Mesodermal cell (in vitro differentiated cells): ENCODE measurements at regions not wholly inside any gene's neighbourhood (a gene's known extent, or its start where the extent isn't known, plus 50 kb on each side); places are given as distances from the start of the nearest gene placed in this dataset.
A peak's percentile ranks its signal among the peaks of the same experiment; 100 is the strongest.

Source experiments
- H3K27ac ChIP-seq: 2 replicates; pipeline ENCODE4 v1.7.0; 2013; ENCODE audit warnings: mild to moderate bottlenecking, low read depth, low read length, moderate library complexity; ENCODE audit not compliant: severe bottlenecking
- H3K36me3 ChIP-seq: 2 replicates; pipeline ENCODE4 v1.7.1; 2013; ENCODE audit warnings: mild to moderate bottlenecking, low read length, moderate library complexity; ENCODE audit not compliant: control insufficient read depth, insufficient read depth
- H3K4me1 ChIP-seq: one replicate; pipeline ENCODE4 v1.7.1; 2013; ENCODE audit warnings: mild to moderate bottlenecking, low read length; ENCODE audit not compliant: insufficient read depth, control insufficient read depth, poor library complexity, severe bottlenecking
- H3K4me3 ChIP-seq: 2 replicates; pipeline ENCODE4 v1.7.0; 2013; ENCODE audit warnings: low read length, control low read depth, mild to moderate bottlenecking; ENCODE audit not compliant: insufficient read depth, poor library complexity, severe bottlenecking; ENCODE audit errors: extremely low read depth
- H3K9me3 ChIP-seq: 2 replicates; pipeline ENCODE4 v1.7.1; 2013; ENCODE audit warnings: mild to moderate bottlenecking, low read length, moderate library complexity; ENCODE audit not compliant: control insufficient read depth
- WGBS, 2 experiments: methylation state at CpG; one replicate each; pipeline ENCODE4 v1.1.5; 2013; ENCODE audit warnings: missing lambda C conversion rate in 2 of 2; ENCODE audit not compliant: insufficient coverage in 2 of 2; 5-methylcytosine and 5-hydroxymethylcytosine counted together

DNA sequence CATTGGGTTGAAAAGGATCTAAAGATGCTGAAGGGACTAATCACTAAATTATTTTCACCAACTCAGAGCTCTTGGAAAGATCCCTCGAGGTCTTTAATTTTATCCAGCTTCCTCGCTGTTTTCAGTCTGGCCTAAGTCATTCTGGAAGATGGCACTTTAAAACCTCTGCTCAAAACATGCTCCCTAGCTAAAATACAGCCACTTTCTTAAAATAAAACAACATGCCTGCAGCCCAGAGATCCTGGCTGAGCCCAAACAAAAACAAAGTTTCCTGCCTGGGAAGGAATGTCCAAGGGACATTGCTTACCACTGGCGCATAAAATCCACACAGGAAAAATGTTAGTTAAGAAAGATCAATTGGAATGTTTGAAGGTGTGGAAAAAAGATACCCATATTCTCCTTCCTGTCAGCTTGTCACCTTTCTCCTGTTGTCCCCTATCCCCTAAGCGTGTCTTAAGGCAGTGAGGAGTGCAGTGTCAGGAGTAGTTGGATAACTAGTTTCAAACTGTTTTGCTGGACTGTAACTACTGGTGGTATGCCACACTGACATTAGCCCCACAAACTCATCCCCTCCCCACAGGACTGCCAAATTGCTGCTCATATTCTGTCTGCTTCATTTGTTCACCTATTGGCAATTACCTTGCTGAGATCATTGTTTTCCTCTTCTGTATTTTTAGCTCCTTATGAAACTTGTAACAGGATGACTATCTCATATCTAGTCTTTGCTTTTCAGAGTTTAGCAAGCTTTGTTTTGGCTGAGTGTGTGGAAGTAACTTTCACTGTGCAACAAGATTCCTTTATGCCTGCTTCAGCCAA, 108.3 kb upstream of the SESN3 start:
- H3K27ac ChIP-seq, result peak overlapping the region; percentile 72

DNA sequence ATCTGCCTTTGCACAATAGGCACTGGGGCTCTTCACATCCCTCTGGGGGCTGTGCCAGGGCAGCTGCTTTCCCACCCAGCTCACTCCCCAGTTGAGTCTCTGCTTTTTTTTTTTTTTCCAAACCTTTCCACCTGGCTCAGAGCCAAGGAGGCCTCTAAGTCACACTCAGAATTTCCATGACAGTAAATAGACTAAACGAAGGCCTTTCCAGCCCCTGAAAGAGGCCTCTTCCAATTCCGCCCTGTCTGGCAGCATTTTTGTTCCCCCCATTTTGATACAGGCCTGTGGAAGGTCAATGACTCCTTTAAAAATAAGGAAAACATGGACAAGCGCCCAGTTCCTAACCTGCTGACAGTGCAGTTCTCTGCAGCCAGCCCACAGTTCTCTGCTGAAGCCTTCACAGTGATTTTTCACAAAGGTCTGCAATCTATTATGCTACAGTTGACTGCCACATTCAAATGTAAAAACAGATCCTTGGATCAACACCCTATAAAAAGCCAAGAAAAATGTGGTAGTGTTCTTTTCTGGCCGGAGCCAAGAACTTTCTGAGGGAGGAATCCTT, 107.5 kb upstream of the SESN3 start:
- Histone ChIP-seq H3K27ac (peak overlapping the region; percentile 72), H3K4me1 (peaks cover 31% of the 10 kb centered on the region), H3K36me3 (no peaks in the 10 kb centered on the region), H3K4me3 (no peak overlapping the region), H3K9me3 (no peaks in the 10 kb centered on the region)
- 61 to 73% methylated on average over 2 to 4 of the region's 4 CpGs for WGBS, 2 experiments

More for the DNA sequence above, 108.3 kb upstream of the SESN3 start:
- Histone ChIP-seq H3K4me3 (no peak overlapping the region), H3K9me3 (no peaks in the 10 kb centered on the region), H3K36me3 (no peaks in the 10 kb centered on the region), H3K4me1 (peaks cover 31% of the 10 kb centered on the region)
- WGBS, 2 experiments, result 46 to 59% methylated on average over 3 of the region's 4 CpGs

DNA sequence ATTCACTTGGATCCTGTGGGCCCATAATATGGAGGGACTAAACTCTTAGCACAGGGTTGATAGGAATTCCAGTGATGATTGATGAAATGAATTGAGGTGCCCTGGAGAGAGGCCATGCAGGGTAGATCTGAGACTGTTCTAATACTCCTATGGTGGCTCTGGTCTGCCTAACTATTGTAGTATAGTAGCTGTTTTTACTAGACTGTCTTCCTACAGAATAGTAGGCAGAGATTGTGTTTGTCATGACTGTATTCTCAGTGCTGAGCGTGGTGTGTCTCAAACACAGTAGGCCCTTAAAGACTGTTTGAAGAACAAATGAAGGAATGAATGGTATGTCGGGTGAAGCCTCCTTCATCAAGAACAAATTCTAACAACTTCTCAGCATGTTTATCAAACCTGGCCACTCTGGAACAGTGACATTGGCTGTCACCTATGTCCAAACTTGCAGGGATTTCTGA, 107.0 kb upstream of the SESN3 start:
- no peaks in the 10 kb centered on the region for H3K9me3 ChIP-seq
- H3K4me3 ChIP-seq, result no peak overlapping the region
- peaks cover 31% of the 10 kb centered on the region for H3K4me1 ChIP-seq
- peak overlapping the region; percentile 73 for H3K27ac ChIP-seq
- no peaks in the 10 kb centered on the region for H3K36me3 ChIP-seq
- WGBS, 2 experiments, result 86% methylated on average over 1 of the region's 2 CpGs; no CpG with 5 or more reads in 1 of the 2 experiments

DNA sequence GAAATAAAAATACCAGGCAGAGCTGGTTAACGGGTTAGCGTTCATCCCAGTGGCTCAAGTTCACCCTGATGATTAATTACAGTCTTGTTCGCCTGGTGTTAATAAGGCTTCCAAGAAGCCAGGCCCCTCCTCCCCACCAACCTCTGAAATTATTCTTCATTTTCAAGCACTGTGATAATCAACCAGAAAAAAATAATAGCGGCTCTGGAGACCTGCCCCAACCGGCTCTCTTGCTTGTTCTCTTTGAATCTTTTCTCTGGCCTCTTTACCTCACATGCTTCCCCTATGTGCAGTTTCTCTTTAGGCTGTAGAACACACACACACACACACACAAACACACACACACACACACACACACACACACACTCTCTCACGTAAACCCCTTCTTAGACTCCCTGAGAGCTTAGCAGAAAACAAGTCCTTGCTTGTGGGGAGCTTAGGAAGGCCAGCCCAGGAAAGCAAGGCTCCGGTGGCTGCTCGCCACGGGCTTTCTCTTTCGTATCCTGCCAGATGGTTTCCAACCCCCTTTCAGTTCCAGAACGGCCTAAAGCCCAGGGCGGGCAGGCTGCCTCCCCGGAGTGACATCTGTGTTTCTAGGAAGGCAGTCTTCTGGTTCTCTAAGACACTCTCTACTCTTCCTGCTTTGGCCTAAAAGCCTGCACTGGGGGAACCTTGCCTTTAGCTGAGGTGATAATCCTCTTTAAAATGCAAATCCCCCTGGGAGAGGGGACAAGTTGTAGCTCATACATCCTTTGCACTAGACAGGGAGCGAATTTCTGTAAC, 106.4 kb upstream of the SESN3 start:
- H3K4me3 ChIP-seq, result no peak overlapping the region

DNA sequence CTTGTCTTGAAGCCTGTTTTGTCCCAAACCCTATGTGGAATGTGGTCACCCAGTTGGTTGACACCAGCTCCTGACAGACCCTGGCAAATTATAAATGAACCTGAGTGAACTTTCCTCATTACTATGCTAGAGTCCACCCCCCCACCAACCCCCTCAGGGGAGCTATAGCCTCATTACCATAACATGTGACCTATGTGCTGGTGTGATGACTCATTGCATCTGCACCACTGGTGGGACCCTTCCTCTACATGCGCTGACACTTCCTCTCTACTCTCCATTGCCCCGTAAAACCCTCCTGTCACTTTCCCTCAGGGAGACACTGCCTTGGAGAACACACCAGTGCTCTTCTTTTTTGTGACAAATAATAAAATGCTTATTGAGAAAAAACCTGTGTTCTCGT, 105.0 kb upstream of the SESN3 start:
- no peaks in the 10 kb centered on the region for H3K36me3 ChIP-seq
- H3K27ac ChIP-seq, result no peak overlapping the region
- no peak overlapping the region for H3K4me3 ChIP-seq
- no peaks in the 10 kb centered on the region for H3K9me3 ChIP-seq
- peaks cover 26% of the 10 kb centered on the region for H3K4me1 ChIP-seq
- WGBS, 2 experiments, result 50% methylated on average over 1 of the region's 3 CpGs; no CpG with 5 or more reads in 1 of the 2 experiments

More for the DNA sequence above, 106.4 kb upstream of the SESN3 start:
- peak overlapping the region; percentile 73 for H3K27ac ChIP-seq
- H3K4me1 ChIP-seq, result peaks cover 31% of the 10 kb centered on the region
- H3K9me3 ChIP-seq, result no peaks in the 10 kb centered on the region
- H3K36me3 ChIP-seq, result no peaks in the 10 kb centered on the region
- 42 to 49% methylated on average over 11 of the region's 14 CpGs for WGBS, 2 experiments

DNA sequence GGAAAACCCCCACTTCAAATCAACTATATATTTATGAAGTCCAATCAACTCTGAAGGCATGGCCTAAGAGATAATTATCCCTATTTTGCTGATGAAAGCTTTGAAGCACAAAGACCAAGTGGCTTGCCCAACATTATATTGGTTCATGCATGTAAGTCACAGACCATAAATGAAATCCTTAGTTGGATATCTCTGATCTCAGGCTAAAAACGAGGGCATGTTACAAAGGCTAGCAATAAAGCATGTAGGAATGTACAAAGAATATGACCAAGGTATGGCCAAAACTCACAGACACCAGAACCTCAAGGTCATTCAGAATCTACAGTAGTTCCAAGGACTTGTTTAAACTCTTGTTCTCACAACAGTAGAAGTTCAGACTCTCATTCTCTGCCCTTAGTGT, 100.2 kb upstream of the SESN3 start:
- no peak overlapping the region for H3K4me3 ChIP-seq
- no peak overlapping the region for H3K27ac ChIP-seq
- peaks cover 4% of the 10 kb centered on the region for H3K4me1 ChIP-seq
- no peaks in the 10 kb centered on the region for H3K9me3 ChIP-seq
- H3K36me3 ChIP-seq, result no peaks in the 10 kb centered on the region
- WGBS, 2 experiments, result 100% methylated on average over 1 of the region's 1 CpG; no CpG with 5 or more reads in 1 of the 2 experiments

DNA sequence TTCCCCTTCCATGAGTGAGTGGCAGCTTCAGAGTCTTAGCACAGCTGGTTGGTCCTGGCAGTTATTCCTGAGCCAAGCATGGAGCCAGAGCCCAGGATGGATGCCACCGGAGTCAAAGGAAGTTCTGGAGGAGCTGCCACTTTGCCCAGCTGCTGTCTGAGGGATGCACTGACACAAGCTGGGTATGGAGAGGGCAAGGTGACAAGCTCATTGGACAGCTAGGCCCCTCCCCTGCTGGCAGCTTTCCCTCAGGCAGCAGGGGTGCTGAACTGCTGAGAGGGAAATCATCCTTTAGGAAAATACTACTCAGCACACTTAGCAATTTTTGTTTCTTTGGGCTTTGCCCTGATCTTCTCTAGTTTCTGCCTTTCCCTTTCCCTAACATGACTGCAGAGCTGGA, 99.3 kb upstream of the SESN3 start:
- no peak overlapping the region for H3K27ac ChIP-seq
- 62 to 90% methylated on average over 1 of the region's 1 CpG for WGBS, 2 experiments
- no peaks in the 10 kb centered on the region for H3K4me1 ChIP-seq
- H3K36me3 ChIP-seq, result no peaks in the 10 kb centered on the region
- H3K9me3 ChIP-seq, result no peaks in the 10 kb centered on the region
- H3K4me3 ChIP-seq, result no peak overlapping the region

DNA sequence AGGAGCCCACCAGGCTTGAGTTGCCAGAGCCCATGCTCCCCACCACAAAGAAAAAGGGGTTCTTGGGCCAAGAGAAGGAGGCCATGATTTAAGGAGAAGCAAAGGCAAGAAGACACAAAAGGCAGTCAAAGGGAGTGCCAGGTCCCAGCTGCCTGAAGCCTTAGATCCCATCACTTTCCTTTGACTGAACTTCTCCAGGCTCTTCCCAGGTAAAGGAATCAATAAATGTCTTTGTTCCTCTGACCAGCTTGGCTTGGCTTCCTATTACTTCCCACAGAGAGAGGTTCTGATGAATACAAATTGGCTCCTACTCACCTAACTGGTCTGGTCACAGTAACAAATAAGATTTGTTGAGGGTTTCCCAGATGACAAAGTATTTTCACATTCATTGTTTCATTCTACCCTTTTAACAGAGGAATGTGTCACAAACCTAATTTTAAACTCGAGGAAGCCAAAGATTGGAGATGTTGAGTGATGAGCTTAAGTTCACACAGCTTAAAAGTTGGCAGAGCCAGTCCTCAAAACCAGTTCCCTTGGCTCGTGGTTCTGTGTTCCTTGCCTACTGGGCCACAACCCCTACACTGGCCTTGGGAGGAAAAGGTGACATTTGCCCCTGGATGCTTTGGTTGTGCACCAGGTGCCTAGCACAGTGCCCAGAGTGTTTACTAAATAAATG, 96.4 kb upstream of the SESN3 start:
- H3K27ac ChIP-seq, result no peak overlapping the region
- H3K4me1 ChIP-seq, result no peaks in the 10 kb centered on the region
- peaks cover 4% of the 10 kb centered on the region for H3K9me3 ChIP-seq
- 80 to 83% methylated on average over 1 of the region's 2 CpGs for WGBS, 2 experiments
- no peaks in the 10 kb centered on the region for H3K36me3 ChIP-seq
- no peak overlapping the region for H3K4me3 ChIP-seq

DNA sequence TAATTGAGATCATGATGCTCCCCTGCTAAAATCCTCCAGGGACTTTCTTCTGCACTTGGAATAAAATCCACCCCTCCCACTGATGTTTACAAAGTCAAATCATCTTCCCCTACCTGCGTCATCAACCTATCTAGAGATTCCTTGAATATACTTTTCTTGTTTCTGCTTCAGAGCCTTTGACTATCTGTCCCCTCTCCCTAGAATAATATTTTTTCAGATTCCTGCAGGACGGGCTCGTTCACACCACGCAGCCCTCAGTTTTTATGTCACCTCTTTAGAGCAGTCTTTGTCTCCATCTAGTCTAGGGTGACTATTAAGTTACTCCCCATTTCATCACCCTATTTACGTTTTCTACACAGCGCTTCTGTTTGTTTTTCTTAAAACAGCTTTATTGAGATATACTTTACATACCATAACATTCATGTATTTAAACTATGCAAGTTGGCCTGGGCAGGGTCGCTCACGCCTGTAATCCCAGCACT, 94.8 kb upstream of the SESN3 start:
- Histone ChIP-seq H3K27ac (no peak overlapping the region), H3K36me3 (no peaks in the 10 kb centered on the region), H3K9me3 (peaks cover 6% of the 10 kb centered on the region), H3K4me3 (no peak overlapping the region), H3K4me1 (no peaks in the 10 kb centered on the region)
- WGBS, 2 experiments, result 80 to 96% methylated on average over 1 to 3 of the region's 8 CpGs

DNA sequence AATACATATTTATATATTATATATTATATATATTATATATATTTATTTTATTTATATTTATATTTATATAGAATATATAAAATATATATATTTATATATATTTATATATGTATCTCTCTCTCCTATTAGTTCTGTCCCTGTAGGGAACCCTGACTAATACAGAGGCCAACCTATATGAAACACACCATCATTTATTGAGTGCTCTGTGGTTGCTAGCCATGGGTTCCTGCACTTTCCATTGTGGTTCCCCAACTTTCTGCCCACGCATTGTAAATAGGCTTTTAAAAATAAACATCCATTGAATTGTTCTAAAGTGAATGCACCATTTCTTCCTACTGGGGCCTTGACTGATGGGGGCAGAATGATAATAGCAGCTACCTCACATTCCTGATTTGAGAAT, 93.8 kb upstream of the SESN3 start:
- Histone ChIP-seq H3K9me3 (peaks cover 6% of the 10 kb centered on the region), H3K36me3 (no peaks in the 10 kb centered on the region), H3K4me3 (no peak overlapping the region), H3K4me1 (no peaks in the 10 kb centered on the region), H3K27ac (no peak overlapping the region)
- WGBS, 2 experiments, result no CpG with 5 or more reads among the region's 1 CpG
